Activated CD4-positive, alpha-beta T cell treated with anti-CD3 and anti-CD28 coated beads, Interleukin-2, amount 10 ng/mL, durations not matched to agents 7 days and 5 days (primary cell): ENCODE measurements at regions not wholly inside any gene's neighbourhood (a gene's known extent, or its start where the extent isn't known, plus 50 kb on each side); places are given as distances from the start of the nearest gene placed in this dataset.

Experiments used
- CTCF ChIA-PET: fragments of 350-600 bp; sonication (Branson Sonifier 250); formaldehyde crosslinking; loops from one replicate; lab custom pipeline; 2021; ENCODE audit warnings: antibody characterized with exemption; lab: Charles Lee
- POLR2A ChIA-PET: fragments of 350-600 bp; sonication (Branson Sonifier 250); formaldehyde crosslinking; loops from one replicate; lab custom pipeline; 2021; ENCODE audit warnings: antibody characterized with exemption; lab: Charles Lee
- DNase-seq: peaks from one replicate; pipeline ENCODE4 v3.0.0-alpha.2; 2020
- H3K27ac Mint-ChIP-seq: one replicate; pipeline ENCODE4 v1.8.0; 2021; ENCODE audit warnings: mild to moderate bottlenecking, moderate library complexity, mixed read lengths
- H3K27me3 Mint-ChIP-seq: one replicate; pipeline ENCODE4 v1.8.0; 2021; ENCODE audit warnings: mixed read lengths
- H3K36me3 Mint-ChIP-seq: one replicate; pipeline ENCODE4 v1.8.0; 2021; ENCODE audit warnings: low read depth, mixed read lengths
- H3K4me1 Mint-ChIP-seq: one replicate; pipeline ENCODE4 v1.8.0; 2021; ENCODE audit warnings: mixed read lengths
- H3K4me3 Mint-ChIP-seq: one replicate; pipeline ENCODE4 v1.8.0; 2021; ENCODE audit warnings: mild to moderate bottlenecking, moderate library complexity, mixed read lengths
- H3K9me3 Mint-ChIP-seq: one replicate; pipeline ENCODE4 v1.8.0; 2021; ENCODE audit warnings: mixed read lengths

GRCh38 chr18:57087644-57088376 is 59.1 kb upstream of the BOD1L2 start:
- ChIA-PET POLR2A (no interaction called here), CTCF (interaction anchor here (0.6 kb wide), 1 partner anchor 87 kb away, joined by 3 read pairs; no protein-coding TSS in a partner anchor)
- Mint-ChIP-seq H3K27me3 (peaks cover 12% of the 10 kb centered on the region), H3K27ac (no peak overlapping the region), H3K4me3 (no peak overlapping the region), H3K4me1 (peaks cover 13% of the 10 kb centered on the region), H3K9me3 (peaks cover 3% of the 10 kb centered on the region), H3K36me3 (no peaks in the 10 kb centered on the region)
- DNase-seq, result no peak

GRCh38 chr18:57088883-57089282 is 58.0 kb upstream of the BOD1L2 start:
- Mint-ChIP-seq H3K27ac (no peak overlapping the region), H3K4me3 (no peak overlapping the region), H3K36me3 (no peaks in the 10 kb centered on the region), H3K9me3 (no peaks in the 10 kb centered on the region), H3K4me1 (peaks cover 12% of the 10 kb centered on the region), H3K27me3 (peaks cover 8% of the 10 kb centered on the region)
- no peak for DNase-seq
- POLR2A ChIA-PET, result no interaction called here
- CTCF ChIA-PET, result no interaction called here

- ChIA-PET POLR2A (no interaction called here), CTCF (no interaction called here)
- Mint-ChIP-seq H3K4me3 (no peak overlapping the region), H3K27me3 (peaks cover 6% of the 10 kb centered on the region), H3K36me3 (no peaks in the 10 kb centered on the region), H3K9me3 (no peaks in the 10 kb centered on the region), H3K4me1 (peaks cover 5% of the 10 kb centered on the region), H3K27ac (no peak overlapping the region)
- no peak for DNase-seq
Measured at GRCh38 chr18:57089702-57090101, 57.2 kb upstream of the BOD1L2 start.

- no peak overlapping the region for H3K27ac Mint-ChIP-seq
- CTCF ChIA-PET, result interaction anchor here (0.6 kb wide), 1 partner anchor 270 kb away, joined by 3 read pairs; no protein-coding TSS in a partner anchor
- H3K9me3 Mint-ChIP-seq, result no peaks in the 10 kb centered on the region
- H3K4me3 Mint-ChIP-seq, result no peak overlapping the region
- no peaks in the 10 kb centered on the region for H3K36me3 Mint-ChIP-seq
- peaks cover 7% of the 10 kb centered on the region for H3K27me3 Mint-ChIP-seq
- no peak for DNase-seq
- no peaks in the 10 kb centered on the region for H3K4me1 Mint-ChIP-seq
- POLR2A ChIA-PET, result no interaction called here
Measured at GRCh38 chr18:57091231-57091630, 55.7 kb upstream of the BOD1L2 start.

GRCh38 chr18:57094175-57094574 is 52.7 kb upstream of the BOD1L2 start:
- DNase-seq, result no peak
- H3K27ac Mint-ChIP-seq, result no peak overlapping the region
- POLR2A ChIA-PET, result no interaction called here
- H3K9me3 Mint-ChIP-seq, result no peaks in the 10 kb centered on the region
- CTCF ChIA-PET, result no interaction called here
- H3K36me3 Mint-ChIP-seq, result no peaks in the 10 kb centered on the region
- H3K27me3 Mint-ChIP-seq, result peaks cover 4% of the 10 kb centered on the region
- no peak overlapping the region for H3K4me3 Mint-ChIP-seq
- H3K4me1 Mint-ChIP-seq, result no peaks in the 10 kb centered on the region

- Mint-ChIP-seq H3K4me3 (no peak overlapping the region), H3K27me3 (peaks cover 4% of the 10 kb centered on the region), H3K36me3 (no peaks in the 10 kb centered on the region), H3K4me1 (no peaks in the 10 kb centered on the region), H3K9me3 (no peaks in the 10 kb centered on the region), H3K27ac (no peak overlapping the region)
- CTCF ChIA-PET, result no interaction called here
- DNase-seq, result no peak
- POLR2A ChIA-PET, result no interaction called here
Measured at GRCh38 chr18:57095884-57096283, 51.0 kb upstream of the BOD1L2 start.
